ENCODE measurements at regions not wholly inside any gene's neighbourhood (a gene's known extent, or its start where the extent isn't known, plus 50 kb on each side); places are given as distances from the start of the nearest gene placed in this dataset.

GRCh38 chr7:96539471-96539870 is 170.2 kb downstream of the SEM1 start:
- no peak for DNase-seq (ENCODE audit: extremely low read depth, insufficient read length)
- no peak for TF ChIP-seq CTCF (IDR thresholded peaks at IDR 0.05; ENCODE audit: insufficient read depth, low read length, poor library complexity, severe bottlenecking)
- no peaks in the 10 kb centered on the region for H3K27me3 ChIP-seq (replicated peaks; ENCODE audit: control insufficient read depth, insufficient read depth, low read length)
- H3K36me3 ChIP-seq (ENCODE audit: control insufficient read depth, insufficient read depth, low read length): no peaks in the 10 kb centered on the region
- no peak overlapping the region for H3K4me3 ChIP-seq (replicated peaks; ENCODE audit: low read depth, low read length)

- TF ChIP-seq CTCF (IDR thresholded peaks at IDR 0.05; ENCODE audit: insufficient read depth, low read length, poor library complexity, severe bottlenecking): no peak
- H3K27me3 ChIP-seq (replicated peaks; ENCODE audit: control insufficient read depth, insufficient read depth, low read length): no peaks in the 10 kb centered on the region
- no peak for DNase-seq (ENCODE audit: extremely low read depth, insufficient read length)
- H3K4me3 ChIP-seq (replicated peaks; ENCODE audit: low read depth, low read length): no peak overlapping the region
- H3K36me3 ChIP-seq (ENCODE audit: control insufficient read depth, insufficient read depth, low read length): no peaks in the 10 kb centered on the region
These were observed 171.0 kb downstream of the SEM1 start for GRCh38 chr7:96538632-96539031.

GRCh38 chr7:96534221-96534620 is 175.4 kb downstream of the SEM1 start:
- DNase-seq (ENCODE audit: extremely low read depth, insufficient read length): no peak
- Histone ChIP-seq H3K4me3 (replicated peaks; ENCODE audit: low read depth, low read length) (no peak overlapping the region), H3K36me3 (ENCODE audit: control insufficient read depth, insufficient read depth, low read length) (no peaks in the 10 kb centered on the region), H3K27me3 (replicated peaks; ENCODE audit: control insufficient read depth, insufficient read depth, low read length) (no peaks in the 10 kb centered on the region; the same call in 1 of the 2 replicates)
- no peak for TF ChIP-seq CTCF (IDR thresholded peaks at IDR 0.05; ENCODE audit: insufficient read depth, low read length, poor library complexity, severe bottlenecking)

GRCh38 chr7:96532428-96532935 is 177.2 kb downstream of the SEM1 start:
- H3K4me3 ChIP-seq (replicated peaks; ENCODE audit: low read depth, low read length): no peak overlapping the region
- TF ChIP-seq CTCF (IDR thresholded peaks at IDR 0.05; ENCODE audit: insufficient read depth, low read length, poor library complexity, severe bottlenecking): no peak
- H3K27me3 ChIP-seq (replicated peaks; ENCODE audit: control insufficient read depth, insufficient read depth, low read length): no peaks in the 10 kb centered on the region; the same call in 1 of the 2 replicates
- no peak for DNase-seq (ENCODE audit: extremely low read depth, insufficient read length)
- H3K36me3 ChIP-seq (ENCODE audit: control insufficient read depth, insufficient read depth, low read length): no peaks in the 10 kb centered on the region

- DNase-seq (ENCODE audit: extremely low read depth, insufficient read length): no peak
- Histone ChIP-seq H3K27me3 (replicated peaks; ENCODE audit: control insufficient read depth, insufficient read depth, low read length) (no peaks in the 10 kb centered on the region; the same call in 1 of the 2 replicates), H3K4me3 (replicated peaks; ENCODE audit: low read depth, low read length) (no peak overlapping the region), H3K36me3 (ENCODE audit: control insufficient read depth, insufficient read depth, low read length) (no peaks in the 10 kb centered on the region)
- no peak for TF ChIP-seq CTCF (IDR thresholded peaks at IDR 0.05; ENCODE audit: insufficient read depth, low read length, poor library complexity, severe bottlenecking)
These were observed 178.3 kb downstream of the SEM1 start for GRCh38 chr7:96531331-96531730.

- TF ChIP-seq CTCF (IDR thresholded peaks at IDR 0.05; ENCODE audit: insufficient read depth, low read length, poor library complexity, severe bottlenecking): no peak
- H3K36me3 ChIP-seq (ENCODE audit: control insufficient read depth, insufficient read depth, low read length): no peaks in the 10 kb centered on the region
These were observed 178.9 kb downstream of the SEM1 start for GRCh38 chr7:96530786-96531185.

More at GRCh38 chr7:96530786-96531185, 178.9 kb downstream of the SEM1 start:
- no peak for DNase-seq (ENCODE audit: extremely low read depth, insufficient read length)
- H3K27me3 ChIP-seq (replicated peaks; ENCODE audit: control insufficient read depth, insufficient read depth, low read length): no peaks in the 10 kb centered on the region; the same call in 1 of the 2 replicates
- H3K4me3 ChIP-seq (replicated peaks; ENCODE audit: low read depth, low read length): no peak overlapping the region

Data from GM06990 (cell line).